HL-60 (cell line): ENCODE measurements at regions not wholly inside any gene's neighbourhood (a gene's known extent, or its start where the extent isn't known, plus 50 kb on each side); places are given as distances from the start of the nearest gene placed in this dataset.

ENCODE experiments used
- CTCF ChIP-seq: IDR thresholded peaks from one replicate; pipeline ENCODE4 v1.5.1; 2011; ENCODE audit warnings: low read length, control low read depth, inconsistent platforms; ENCODE audit not compliant: insufficient read depth
- POLR2AphosphoS5 ChIP-seq: IDR thresholded peaks from 2 replicates; pipeline ENCODE4 v1.6.1; 2012; ENCODE audit warnings: low read depth

- no peak for TF ChIP-seq CTCF
- TF ChIP-seq POLR2AphosphoS5, result no peak
Observed at GRCh38 chr7:86995052-86995725, 64.3 kb downstream of the ELAPOR2 start.
